Upper lobe of left lung (tissue), 4 donors: ENCODE measurements at regions not wholly inside any gene's neighbourhood (a gene's known extent, or its start where the extent isn't known, plus 50 kb on each side); places are given as distances from the start of the nearest gene placed in this dataset.

Experiments
- CTCF ChIP-seq, 6 experiments: fragments of 450-650 bp in 4 of 6; fragments of 200-600 bp in 2 of 6; sonication (generic) in 2 of 6; IDR thresholded peaks; one replicate each; pipeline ENCODE4 v1.5.1; 2016 to 2019; ENCODE audit warnings: antibody characterized with exemption in 6 of 6
- POLR2A ChIP-seq, 4 donors: fragments of 450-650 bp; IDR thresholded peaks; one replicate each; pipeline ENCODE4 v1.5.1; 2016 to 2017; ENCODE audit warnings: antibody characterized with exemption in 4 of 4, mild to moderate bottlenecking in 2 of 4

DNA sequence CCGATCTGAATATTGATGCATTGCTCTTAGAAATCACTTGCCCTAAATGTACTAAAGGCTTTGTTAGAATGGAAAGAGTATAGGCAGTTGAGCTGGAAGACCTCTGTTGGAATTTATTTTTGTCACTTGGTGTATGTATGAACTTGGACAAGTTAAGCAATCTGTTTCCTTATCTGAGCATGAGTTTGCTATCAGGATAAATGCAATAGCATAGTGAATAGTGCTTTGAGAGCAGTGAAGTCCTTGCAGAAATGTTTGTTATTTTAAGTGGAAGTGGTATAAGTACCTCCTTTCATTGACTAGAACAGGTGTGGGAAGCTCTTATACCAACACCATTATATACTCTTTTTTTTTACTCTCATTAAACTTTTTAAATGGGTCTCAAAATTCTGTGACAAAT is 146.4 kb upstream of the ONECUT1 start:
- no peak for TF ChIP-seq CTCF (IDR thresholded peaks at IDR 0.05)
- TF ChIP-seq POLR2A (IDR thresholded peaks at IDR 0.05), result no peak
